ENCODE measurements at regions not wholly inside any gene's neighbourhood (a gene's known extent, or its start where the extent isn't known, plus 50 kb on each side); places are given as distances from the start of the nearest gene placed in this dataset.
"Not testable (repeated sequence)": the region's sequence is repeated elsewhere in the genome, so short reads cannot be mapped to it uniquely, and the experiment has no call there.

GRCh38 chr6:63049216-63049615 lies 162.1 kb upstream of the FKBP1C start:
- DNase-seq (ENCODE audit: low spot score) (peak; percentile 50), ATAC-seq (no peak)
- Histone ChIP-seq H3K36me3 (ENCODE audit: insufficient read depth) (no peaks in the 10 kb centered on the region), H4K20me1 (replicated peaks; ENCODE audit: insufficient read depth) (no peaks in the 10 kb centered on the region), H2AFZ (no peak overlapping the region), H3F3A (replicated peaks; ENCODE audit: low read depth) (no peaks in the 10 kb centered on the region), H3K4me1 (ENCODE audit: insufficient read depth) (no peaks in the 10 kb centered on the region), H3K27me3 (ENCODE audit: insufficient read depth) (no peaks in the 10 kb centered on the region), H3K79me2 (replicated peaks; ENCODE audit: insufficient read depth) (no peaks in the 10 kb centered on the region), H3K4me3 (no peak overlapping the region), H3K4me2 (no peak overlapping the region), H3K27ac (ENCODE audit: low read depth) (no peak overlapping the region), H3K9me2 (ENCODE audit: insufficient read depth) (no peaks in the 10 kb centered on the region)
- Mint-ChIP-seq H3K9me3 (peaks cover 25% of the 10 kb centered on the region), H3K27me3 (ENCODE audit: insufficient read depth, low read depth, poor library complexity) (peaks cover 2% of the 10 kb centered on the region), H3K36me3 (ENCODE audit: low read depth) (peaks cover 9% of the 10 kb centered on the region; the same call in 2 of the 3 replicates), H3K27ac (no peak overlapping the region), H3K4me1 (no peaks in the 10 kb centered on the region), H3K4me3 (no peak overlapping the region)
- no peak for TF ChIP-seq POLR2AphosphoS5 (IDR thresholded peaks at IDR 0.05; ENCODE audit: low read depth)
- no peak for TF ChIP-seq STAT1 (IDR thresholded peaks at IDR 0.05; ENCODE audit: unreplicated experiment)
- TF ChIP-seq EZH2 (IDR thresholded peaks at IDR 0.05; ENCODE audit: low read depth, unreplicated experiment) = no peak
- TF ChIP-seq NANOG (IDR thresholded peaks at IDR 0.05; ENCODE audit: borderline replicate concordance) = no peak
- no peak for TF ChIP-seq REST (IDR thresholded peaks at IDR 0.05; ENCODE audit: unreplicated experiment)
- no peak for TF ChIP-seq ZNF114 (CRISPR knock-in tag; IDR thresholded peaks at IDR 0.05)
- no peak for TF ChIP-seq EZH2phosphoT487 (IDR thresholded peaks at IDR 0.05; ENCODE audit: unreplicated experiment)
- TF ChIP-seq JUNB (IDR thresholded peaks at IDR 0.05; ENCODE audit: unreplicated experiment) = no peak

- H3K27ac Mint-ChIP-seq; DNase-seq (ENCODE audit: low spot score); H3F3A ChIP-seq (replicated peaks; ENCODE audit: low read depth); H3K27ac ChIP-seq (ENCODE audit: low read depth); H2AFZ ChIP-seq; H3K79me2 ChIP-seq (replicated peaks; ENCODE audit: insufficient read depth); H3K4me3 Mint-ChIP-seq; H3K36me3 ChIP-seq (ENCODE audit: insufficient read depth); H3K4me1 ChIP-seq (ENCODE audit: insufficient read depth); ATAC-seq; H3K4me2 ChIP-seq; H3K36me3 Mint-ChIP-seq (ENCODE audit: low read depth); H3K4me3 ChIP-seq; H3K27me3 Mint-ChIP-seq (ENCODE audit: insufficient read depth, low read depth, poor library complexity); H3K27me3 ChIP-seq (ENCODE audit: insufficient read depth); H3K9me2 ChIP-seq (ENCODE audit: insufficient read depth); H4K20me1 ChIP-seq (replicated peaks; ENCODE audit: insufficient read depth); H3K4me1 Mint-ChIP-seq: not testable (repeated sequence)
- H3K9me3 Mint-ChIP-seq = peaks cover 32% of the 10 kb centered on the region
Observed at GRCh38 chr6:63053206-63053605, 158.1 kb upstream of the FKBP1C start.

- Mint-ChIP-seq H3K4me3 (no peak overlapping the region), H3K9me3 (peaks cover 33% of the 10 kb centered on the region), H3K36me3 (ENCODE audit: low read depth) (peaks cover 7% of the 10 kb centered on the region; the same call in 2 of the 3 replicates), H3K4me1 (no peaks in the 10 kb centered on the region), H3K27me3 (ENCODE audit: insufficient read depth, low read depth, poor library complexity) (no peaks in the 10 kb centered on the region), H3K27ac (no peak overlapping the region)
- H3K27me3 ChIP-seq (ENCODE audit: insufficient read depth) = no peaks in the 10 kb centered on the region
- ATAC-seq (peak; percentile 60), DNase-seq (ENCODE audit: low spot score) (peak; percentile 57)
- H3K4me1 ChIP-seq (ENCODE audit: insufficient read depth) = no peaks in the 10 kb centered on the region
- no peaks in the 10 kb centered on the region for H3K79me2 ChIP-seq (replicated peaks; ENCODE audit: insufficient read depth)
- TF ChIP-seq CTCF (conservative IDR thresholded peaks at IDR 0.05; ENCODE audit: low read depth in 2 of 2) = no peak
- no peak for TF ChIP-seq EZH2phosphoT487 (IDR thresholded peaks at IDR 0.05; ENCODE audit: unreplicated experiment)
- H3K27ac ChIP-seq (ENCODE audit: low read depth) = no peak overlapping the region
- no peaks in the 10 kb centered on the region for H4K20me1 ChIP-seq (replicated peaks; ENCODE audit: insufficient read depth)
- no peak overlapping the region for H3K4me3 ChIP-seq
- no peaks in the 10 kb centered on the region for H3K36me3 ChIP-seq (ENCODE audit: insufficient read depth)
- no peaks in the 10 kb centered on the region for H3F3A ChIP-seq (replicated peaks; ENCODE audit: low read depth)
- H3K9me2 ChIP-seq (ENCODE audit: insufficient read depth) = no peaks in the 10 kb centered on the region
- no peak overlapping the region for H2AFZ ChIP-seq
- no peak overlapping the region for H3K4me2 ChIP-seq
Observed at GRCh38 chr6:63058601-63059000, 152.7 kb upstream of the FKBP1C start.
